NCI-H1694 treated with DMSO at 0.1 percent for 48 hours (cell line): ENCODE measurements at regions not wholly inside any gene's neighbourhood (a gene's known extent, or its start where the extent isn't known, plus 50 kb on each side); places are given as distances from the start of the nearest gene placed in this dataset.

Experiments
- DNase-seq: peaks from one replicate; lab custom pipeline; 2025; lab: John Stamatoyannopoulos, UW

DNA sequence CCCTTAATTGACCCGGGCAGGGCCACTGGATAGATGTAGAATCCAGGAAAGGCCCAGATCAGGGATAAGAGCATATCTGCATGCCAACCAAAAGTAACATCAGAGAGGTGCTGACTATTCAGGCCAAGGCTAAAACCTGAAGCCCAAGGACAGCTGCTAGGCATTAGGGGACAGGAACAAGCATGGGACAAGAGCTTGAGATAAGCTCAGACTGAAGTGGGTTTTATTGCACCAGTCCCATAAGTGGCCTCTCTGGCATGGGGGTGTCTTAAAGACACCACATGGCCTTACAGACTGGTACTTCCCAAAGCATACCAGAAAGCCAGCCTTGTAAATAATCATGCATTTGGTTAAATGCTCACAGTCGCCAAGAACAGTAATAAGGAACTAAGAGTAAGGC is 376.1 kb downstream of the FBXW7 start:
- no peak for DNase-seq

GRCh38 chr4:152158225-152158624 is 377.7 kb downstream of the FBXW7 start:
- no peak for DNase-seq

DNA sequence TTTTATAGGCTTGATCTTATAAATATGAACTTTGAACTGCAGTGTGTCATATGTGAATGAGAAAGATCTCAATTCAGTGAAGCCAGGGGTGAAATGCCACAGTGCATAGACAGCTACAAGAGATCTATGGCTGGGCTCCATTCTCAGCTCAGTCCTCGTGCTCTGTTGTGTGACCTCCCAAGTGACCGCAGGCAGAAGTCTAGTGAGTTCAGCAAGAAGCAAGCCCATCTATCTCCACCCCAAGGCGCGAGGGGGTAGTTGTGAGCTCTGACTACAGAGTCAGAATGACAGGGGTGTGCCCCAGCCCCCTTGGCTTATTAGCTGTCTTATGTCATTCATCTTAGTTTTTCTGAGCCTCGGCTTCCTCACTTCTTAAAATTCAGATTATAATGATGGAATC is 378.3 kb downstream of the FBXW7 start:
- DNase-seq = no peak

DNA sequence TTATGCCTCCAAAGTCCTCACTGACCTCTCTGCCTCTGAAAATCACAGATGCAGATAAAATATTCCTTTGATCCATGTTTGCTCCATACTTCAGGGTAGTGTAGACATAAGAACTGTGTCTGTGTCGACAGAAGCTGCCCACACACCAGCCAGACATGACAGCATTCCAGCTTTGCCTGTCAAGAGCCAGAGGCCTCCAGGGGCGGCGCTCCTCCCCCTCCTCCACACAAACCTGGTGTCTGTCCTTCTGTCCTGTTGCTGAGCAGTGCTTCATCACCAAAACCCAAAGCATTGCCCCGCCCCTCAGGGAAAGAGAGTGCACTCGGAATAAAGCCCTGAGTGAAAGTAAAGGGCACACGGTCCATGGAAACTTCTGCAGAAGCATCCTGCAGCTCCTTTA is 379.4 kb downstream of the FBXW7 start:
- DNase-seq = no peak

- no peak for DNase-seq
Observed at GRCh38 chr4:152155070-152155469, 380.8 kb downstream of the FBXW7 start.

DNA sequence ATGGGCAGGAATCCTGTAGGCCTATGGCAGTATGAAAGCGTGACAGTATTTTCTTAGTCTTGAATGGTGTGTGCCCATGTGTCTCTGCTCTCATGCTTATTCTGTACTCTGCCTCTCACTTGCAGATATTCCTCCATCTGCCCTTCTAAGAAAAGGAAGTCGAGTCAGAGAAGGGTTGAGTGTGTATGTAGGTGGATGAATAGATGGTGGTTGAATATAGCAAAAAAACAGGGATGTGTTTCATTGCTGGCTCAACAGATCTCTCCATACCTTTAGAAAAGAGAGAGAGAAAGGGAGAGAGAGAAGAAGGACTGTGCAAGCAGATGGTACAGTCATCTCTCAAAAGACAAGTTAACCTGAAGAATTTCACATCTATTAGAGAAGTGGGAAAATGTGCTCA is 381.5 kb downstream of the FBXW7 start:
- DNase-seq = no peak

GRCh38 chr4:152153476-152154270 is 382.2 kb downstream of the FBXW7 start:
- no peak for DNase-seq

DNA sequence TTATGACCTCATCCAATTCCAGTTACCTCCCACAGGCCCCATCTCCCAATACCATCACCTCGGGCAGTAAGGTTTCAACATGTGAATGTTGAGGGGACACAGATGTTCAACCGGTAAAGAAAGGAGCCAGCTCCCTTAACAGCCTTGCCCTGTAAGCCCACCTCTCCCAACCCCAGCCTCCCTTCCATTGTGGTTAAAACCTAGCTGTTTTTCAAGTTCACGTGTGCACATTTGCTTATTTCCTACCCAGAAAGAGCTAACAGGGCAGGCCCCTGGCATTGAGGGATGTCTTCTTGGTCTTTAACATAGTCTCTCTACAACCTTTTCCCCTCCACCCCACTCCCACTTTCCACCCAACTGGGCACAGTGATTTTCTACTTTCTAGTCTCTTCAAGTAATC is 385.7 kb downstream of the FBXW7 start:
- DNase-seq = no peak

GRCh38 chr4:152149745-152150144 is 386.1 kb downstream of the FBXW7 start:
- DNase-seq = no peak

DNA sequence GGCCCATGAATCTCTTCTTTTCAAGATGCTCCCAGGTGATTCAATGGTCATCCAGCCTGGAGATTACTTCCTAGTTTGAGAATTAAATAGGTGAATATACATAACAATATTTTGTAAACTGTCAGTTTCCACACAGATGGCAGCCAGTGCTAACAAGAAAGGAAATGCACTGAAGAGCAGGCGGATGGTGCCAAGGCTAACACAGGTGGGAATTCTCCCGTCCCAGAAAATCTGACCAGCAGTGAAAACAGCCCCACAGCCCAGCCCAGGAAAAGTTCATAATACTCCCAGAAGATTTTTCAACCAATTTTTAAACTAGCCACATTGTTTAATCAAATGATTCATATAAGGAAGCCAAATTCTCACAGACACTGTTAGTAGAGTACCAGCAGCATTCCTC is 387.2 kb upstream of the GATB start:
- no peak for DNase-seq

DNA sequence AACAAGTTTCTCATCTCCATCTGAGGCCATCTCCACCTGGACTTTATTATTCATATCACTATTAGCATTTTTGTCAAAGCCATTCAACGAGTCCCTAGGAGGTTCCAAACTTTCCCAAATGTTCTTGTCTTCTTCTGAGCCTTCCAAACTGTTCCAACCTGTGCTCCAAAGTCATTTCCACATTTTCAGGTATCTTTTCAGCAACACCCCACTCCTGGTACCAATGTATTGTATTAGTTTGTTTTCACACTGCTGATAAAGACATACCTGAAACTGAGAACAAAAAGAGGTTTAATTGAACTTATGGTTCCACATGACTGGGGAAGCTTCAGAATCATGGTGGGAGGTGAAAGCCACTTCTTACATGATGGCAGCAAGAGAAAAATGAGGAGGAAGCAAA is 385.4 kb upstream of the GATB start:
- DNase-seq = no peak

GRCh38 chr4:152143806-152144205 is 383.0 kb upstream of the GATB start:
- no peak for DNase-seq

DNA sequence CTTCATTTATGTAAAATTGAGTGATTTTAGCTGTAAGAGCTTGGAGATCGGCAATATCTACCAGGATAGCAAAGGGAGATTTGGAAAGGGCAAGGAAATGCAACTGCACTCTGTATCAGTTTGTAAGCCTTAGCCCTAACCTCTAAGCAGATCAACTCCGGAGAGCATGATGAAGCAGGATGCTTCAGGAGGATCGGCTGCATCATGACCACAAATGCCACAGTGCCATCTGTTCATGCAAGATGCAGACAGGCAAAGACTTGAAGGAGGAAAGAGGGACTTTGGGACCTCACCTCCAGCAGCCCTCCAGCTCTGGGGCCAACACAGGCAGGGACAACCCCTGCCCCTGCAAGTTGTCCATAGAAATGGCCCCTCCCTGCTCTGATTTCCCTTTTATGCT is 377.6 kb upstream of the GATB start:
- DNase-seq = no peak

DNA sequence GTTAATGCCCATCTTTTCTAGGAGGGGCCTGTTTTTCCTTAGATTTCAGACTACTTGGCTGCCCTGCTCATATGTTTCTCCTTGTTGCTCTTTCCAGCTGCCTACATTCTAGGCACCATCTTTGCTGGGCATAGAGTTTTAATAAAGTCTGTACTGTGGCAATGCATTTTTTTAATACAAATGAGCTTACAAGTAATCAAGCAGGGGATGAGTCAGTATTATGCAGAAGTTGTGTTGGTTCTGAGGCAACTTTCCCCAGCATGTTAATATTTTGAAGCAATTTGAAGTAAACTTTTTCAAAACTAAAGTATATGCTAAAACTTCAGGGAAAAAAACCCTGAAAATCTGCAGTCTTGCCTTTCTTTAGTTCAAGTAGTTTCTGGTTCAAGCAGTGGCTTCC is 372.0 kb upstream of the GATB start:
- no peak for DNase-seq

GRCh38 chr4:152128356-152128755 is 367.5 kb upstream of the GATB start:
- no peak for DNase-seq

DNA sequence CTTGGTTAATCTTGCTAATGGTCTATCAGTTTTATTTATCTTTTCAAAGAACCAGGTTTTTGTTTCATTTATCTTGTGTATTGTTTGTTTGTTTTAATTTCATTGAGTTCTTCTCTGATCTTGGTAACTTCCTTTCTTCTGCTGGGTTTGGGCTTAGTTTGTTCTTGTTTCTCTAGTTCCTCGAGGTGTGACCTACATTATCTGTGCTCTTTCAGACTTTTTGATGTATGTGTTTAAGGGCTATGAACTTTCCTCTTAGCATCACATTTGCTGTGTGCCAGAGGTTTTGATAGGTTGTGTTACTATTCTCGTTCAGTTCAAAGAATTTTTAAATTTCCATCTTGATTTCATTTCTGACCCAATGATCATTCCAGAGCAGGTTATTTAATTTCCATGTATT is 365.4 kb upstream of the GATB start:
- DNase-seq = no peak

- no peak for DNase-seq
Observed at GRCh38 chr4:152118819-152119553, 358.2 kb upstream of the GATB start.

- peak; percentile 13 for DNase-seq
Observed at GRCh38 chr4:152117933-152118507, 357.2 kb upstream of the GATB start.

DNA sequence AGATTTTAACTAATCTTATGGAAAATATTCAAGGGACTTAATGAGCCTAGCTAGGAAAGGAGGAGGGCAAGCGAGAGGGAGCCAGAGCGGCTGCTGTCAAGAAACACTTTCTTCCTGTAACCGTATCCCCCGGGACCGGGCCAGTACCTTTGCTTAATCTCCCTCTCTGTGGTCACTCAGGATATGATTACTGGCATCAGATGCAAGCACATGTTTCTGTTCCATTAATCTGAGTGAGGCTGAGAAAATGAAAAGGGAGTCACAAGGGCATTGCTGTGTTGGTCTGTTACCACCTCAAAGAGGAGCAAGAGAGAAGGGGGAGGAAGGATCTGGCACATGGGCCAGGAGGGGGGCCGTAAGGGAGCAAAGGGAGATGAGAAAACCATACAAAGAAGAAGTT is 356.7 kb upstream of the GATB start:
- DNase-seq = no peak

GRCh38 chr4:152117054-152117453 is 356.2 kb upstream of the GATB start:
- no peak for DNase-seq

- no peak for DNase-seq
Observed at GRCh38 chr4:152115794-152116193, 355.0 kb upstream of the GATB start.

DNA sequence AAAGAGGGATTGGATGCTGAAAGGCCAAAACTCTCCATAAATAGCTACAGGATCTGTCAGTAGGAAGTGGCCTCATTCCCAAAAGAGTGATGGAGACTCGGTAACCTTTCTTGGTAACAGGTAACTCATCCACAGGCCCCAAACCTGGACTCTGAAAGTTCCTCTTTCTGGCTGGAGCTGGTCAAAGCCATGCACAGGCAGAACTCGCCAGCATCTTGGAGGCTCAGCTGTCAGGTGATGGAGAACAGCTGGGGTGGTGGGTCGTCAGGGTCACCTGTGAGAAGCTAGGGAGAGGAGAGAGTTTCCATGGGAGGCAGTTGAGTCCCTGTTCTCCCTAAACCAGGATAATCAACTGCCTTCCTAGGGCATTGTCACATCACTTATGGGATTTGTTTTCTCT is 354.3 kb upstream of the GATB start:
- DNase-seq = no peak

GRCh38 chr4:152114562-152114961 is 353.8 kb upstream of the GATB start:
- no peak for DNase-seq
